K562 (cell line): ENCODE measurements at regions not wholly inside any gene's neighbourhood (a gene's known extent, or its start where the extent isn't known, plus 50 kb on each side); places are given as distances from the start of the nearest gene placed in this dataset.

Experiments used
- ATAC-seq: fragments of 200-7000 bp; cut with Tn5 transposase; 3 replicates; pipeline ENCODE4 v1.9.1; 2020; ENCODE audit warnings: moderate library complexity
- BruUV-seq: library from RNA; stranded (reverse); fragments of 400-500 nt; replicated peaks from 2 replicates; lab custom pipeline; 2021; lab: Mats Ljungman, UMichigan
- CTCF ChIA-PET: fragments of 300-600 bp; formaldehyde crosslinking; extraction: SDS; loops from one replicate; lab custom pipeline; 2021; ENCODE audit warnings: low intra/inter-chr PET ratio; lab: Yijun Ruan, JAX
- POLR2A ChIA-PET: fragments of 300-600, 350-650 bp; sonication (Branson Sonifier 250); formaldehyde crosslinking; extraction: SDS; loops from one replicate; lab custom pipeline; 2021; ENCODE audit warnings: antibody characterized with exemption, inconsistent platforms; lab: Yijun Ruan, JAX
- DNase-seq, 4 experiments: peaks; one replicate each; pipeline versions ENCODE4 v3.0.0 to v3.0.0-alpha.2; 2011 to 2018; ENCODE audit warnings: low spot score in 3 of 4, mixed read lengths in 3 of 4; ENCODE audit errors: extremely low read depth in 1 of 4
- FAIRE-seq: peaks from 2 replicates; lab custom pipeline; 2011; peaks lifted over from hg19 to GRCh38; lab: Jason Lieb, UNC
- H2AFZ ChIP-seq: 2 replicates; pipeline ENCODE4 v1.6.0; 2011; ENCODE audit warnings: low read depth, low read length, control low read depth, inconsistent platforms
- H3K27ac ChIP-seq: fragments of 200-600 bp; 3 replicates; pipeline ENCODE4 v1.8.0; 2011; ENCODE audit warnings: low read depth, mild to moderate bottlenecking, control low read depth, inconsistent platforms, low read length, moderate library complexity, mixed read lengths; ENCODE audit errors: extremely low read depth
- H3K27me3 ChIP-seq, 2 experiments: fragments of 300-600 bp in 1 of 2; 2 replicates in 1 of 2; 3 replicates in 1 of 2; pipeline versions ENCODE4 v1.6.0 to v1.8.0; 2011; ENCODE audit warnings: inconsistent platforms in 2 of 2, low read length in 2 of 2, mild to moderate bottlenecking in 1 of 2, mixed read lengths in 1 of 2, moderate library complexity in 1 of 2; ENCODE audit not compliant: control insufficient read depth in 2 of 2, insufficient read depth in 2 of 2
- H3K36me3 ChIP-seq: fragments of 300-600 bp; 3 replicates; pipeline ENCODE4 v1.8.0; 2011; ENCODE audit warnings: mild to moderate bottlenecking, low read length, inconsistent platforms; ENCODE audit not compliant: control insufficient read depth, insufficient read depth
- H3K4me1 ChIP-seq, 2 experiments: fragments of 200-600 bp in 1 of 2; replicated peaks in 1 of 2; 2 replicates in 1 of 2; 3 replicates in 1 of 2; pipeline versions ENCODE4 v1.5.1 to v1.8.0; 2011; ENCODE audit warnings: inconsistent platforms in 2 of 2, low read length in 2 of 2, mild to moderate bottlenecking in 1 of 2, mixed read lengths in 1 of 2, moderate library complexity in 1 of 2; ENCODE audit not compliant: control insufficient read depth in 2 of 2, insufficient read depth in 2 of 2
- H3K4me2 ChIP-seq: 2 replicates; pipeline ENCODE4 v1.6.1; 2011; ENCODE audit warnings: low read length, control low read depth, inconsistent platforms, mixed read lengths; ENCODE audit not compliant: insufficient read depth
- H3K4me3 ChIP-seq: fragments of 200-600 bp; sonication (generic), shearing (Covaris generic); 2 replicates; pipeline ENCODE4 v1.5.1; 2016; ENCODE audit warnings: control low read depth, inconsistent platforms
- H3K79me2 ChIP-seq: fragments of 200-600 bp; 3 replicates; pipeline ENCODE4 v1.8.0; 2011; ENCODE audit warnings: low read length, inconsistent platforms; ENCODE audit not compliant: control insufficient read depth, insufficient read depth
- H3K9ac ChIP-seq, 2 experiments: 2 replicates each; pipeline versions ENCODE4 v1.6.0 to v1.6.1; 2011; ENCODE audit warnings: low read depth in 2 of 2, low read length in 2 of 2, control low read depth in 1 of 2, inconsistent platforms in 1 of 2, mild to moderate bottlenecking in 1 of 2, mixed read lengths in 1 of 2; ENCODE audit not compliant: insufficient read depth in 1 of 2
- H3K9me1 ChIP-seq: one replicate; pipeline ENCODE4 v1.6.0; 2011; ENCODE audit warnings: inconsistent platforms, mild to moderate bottlenecking, low read length, moderate library complexity; ENCODE audit not compliant: control insufficient read depth, insufficient read depth
- H3K9me3 ChIP-seq: replicated peaks from 2 replicates; pipeline ENCODE4 v1.5.1; 2011; ENCODE audit warnings: low read depth, low read length, inconsistent platforms; ENCODE audit not compliant: control insufficient read depth, insufficient read depth
- H4K20me1 ChIP-seq: replicated peaks from 2 replicates; pipeline ENCODE4 v1.6.1; 2011; ENCODE audit warnings: low read length, inconsistent platforms, mixed read lengths; ENCODE audit not compliant: control insufficient read depth, insufficient read depth
- CHD2 ChIP-seq: IDR thresholded peaks from 2 replicates; pipeline ENCODE4 v1.6.1; 2011; ENCODE audit warnings: low read depth, low read length
- MEIS2 ChIP-seq: fragments of 450-650 bp; IDR thresholded peaks from 2 replicates; pipeline ENCODE4 v1.6.1; 2014; ENCODE audit warnings: mild to moderate bottlenecking; ENCODE audit not compliant: partially characterized antibody
- PKNOX1 ChIP-seq: fragments of 450-650 bp; IDR thresholded peaks from 2 replicates; pipeline ENCODE4 v1.6.1; 2016
- ZNF282 ChIP-seq: sonication (generic); formaldehyde crosslinking; IDR thresholded peaks from 2 replicates; pipeline ENCODE4 v1.8.1; 2023; ENCODE audit warnings: missing genetic modification reagents
- WGBS: fragments of 100-300 bp; shearing (Covaris generic); methylation state at CpG from one replicate; pipeline ENCODE4 v1.1.6; 2016; ENCODE audit warnings: low coverage, mixed read lengths; ENCODE audit not compliant: insufficient coverage; ENCODE audit errors: missing lambda C conversion rate; 5-methylcytosine and 5-hydroxymethylcytosine counted together
- in situ Hi-C: fragments of 300-500 bp; cut with MboI; formaldehyde crosslinking; loops from 4 replicates; pipeline ENCODE4 v1.15.0; 2018; ENCODE audit warnings: inconsistent platforms, mixed read lengths
- intact Hi-C: fragments of 100-400 bp; cut with micrococcal nuclease; formaldehyde crosslinking; loops from 2 replicates; pipeline ENCODE4 v1.14.2; 2022
- TF ChIP-seq, protein P1 (sequence below), 2 experiments: IDR thresholded peaks in 1 of 2; conservative IDR thresholded peaks in 1 of 2; 2 replicates each; pipeline ENCODE4 v1.6.1; 2016; ENCODE audit warnings: low read depth in 2 of 2, mild to moderate bottlenecking in 1 of 2, missing compliant biosample characterization in 1 of 2, missing genetic modification characterization in 1 of 2, moderate library complexity in 1 of 2
- TF ChIP-seq, protein P2 (sequence below), 2 experiments: fragments of 450-650 bp; formaldehyde crosslinking in 1 of 2; IDR thresholded peaks; 2 replicates each; pipeline versions ENCODE4 v1.4.0 to v1.6.1; 2014 to 2020; ENCODE audit warnings: mild to moderate bottlenecking in 2 of 2, borderline replicate concordance in 1 of 2, low read depth in 1 of 2

- 0% methylated on average over 1 of the region's 1 CpG for WGBS
- Histone ChIP-seq H3K27ac (no peak overlapping the region), H3K79me2 (no peaks in the 10 kb centered on the region), H4K20me1 (no peaks in the 10 kb centered on the region), H3K9me3 (no peaks in the 10 kb centered on the region), H2AFZ (no peak overlapping the region)
- intact Hi-C loops: no loop called here
- ATAC-seq (no peak), DNase-seq (no peak)
- in situ Hi-C loops: no loop called here
- BruUV-seq: no TSS peak
- TF ChIP-seq, protein P1, sequence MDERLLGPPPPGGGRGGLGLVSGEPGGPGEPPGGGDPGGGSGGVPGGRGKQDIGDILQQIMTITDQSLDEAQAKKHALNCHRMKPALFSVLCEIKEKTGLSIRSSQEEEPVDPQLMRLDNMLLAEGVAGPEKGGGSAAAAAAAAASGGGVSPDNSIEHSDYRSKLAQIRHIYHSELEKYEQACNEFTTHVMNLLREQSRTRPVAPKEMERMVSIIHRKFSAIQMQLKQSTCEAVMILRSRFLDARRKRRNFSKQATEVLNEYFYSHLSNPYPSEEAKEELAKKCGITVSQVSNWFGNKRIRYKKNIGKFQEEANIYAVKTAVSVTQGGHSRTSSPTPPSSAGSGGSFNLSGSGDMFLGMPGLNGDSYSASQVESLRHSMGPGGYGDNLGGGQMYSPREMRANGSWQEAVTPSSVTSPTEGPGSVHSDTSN (CRISPR knock-in tag; IDR thresholded peaks at IDR 0.05; ENCODE audit: low read depth): no peak
- TF ChIP-seq, protein P1 (tag; conservative IDR thresholded peaks at IDR 0.05; ENCODE audit: low read depth): peak; percentile 48; the same call in 1 of the 2 replicates
- TF ChIP-seq ZNF282 (CRISPR knock-in tag): no peak
- no peak for TF ChIP-seq CHD2
- TF ChIP-seq PKNOX1: 0 out of 2 replicates have a peak, but pooled peaks have one; percentile 11
- TF ChIP-seq MEIS2: peak; percentile 37
- TF ChIP-seq, protein P2, sequence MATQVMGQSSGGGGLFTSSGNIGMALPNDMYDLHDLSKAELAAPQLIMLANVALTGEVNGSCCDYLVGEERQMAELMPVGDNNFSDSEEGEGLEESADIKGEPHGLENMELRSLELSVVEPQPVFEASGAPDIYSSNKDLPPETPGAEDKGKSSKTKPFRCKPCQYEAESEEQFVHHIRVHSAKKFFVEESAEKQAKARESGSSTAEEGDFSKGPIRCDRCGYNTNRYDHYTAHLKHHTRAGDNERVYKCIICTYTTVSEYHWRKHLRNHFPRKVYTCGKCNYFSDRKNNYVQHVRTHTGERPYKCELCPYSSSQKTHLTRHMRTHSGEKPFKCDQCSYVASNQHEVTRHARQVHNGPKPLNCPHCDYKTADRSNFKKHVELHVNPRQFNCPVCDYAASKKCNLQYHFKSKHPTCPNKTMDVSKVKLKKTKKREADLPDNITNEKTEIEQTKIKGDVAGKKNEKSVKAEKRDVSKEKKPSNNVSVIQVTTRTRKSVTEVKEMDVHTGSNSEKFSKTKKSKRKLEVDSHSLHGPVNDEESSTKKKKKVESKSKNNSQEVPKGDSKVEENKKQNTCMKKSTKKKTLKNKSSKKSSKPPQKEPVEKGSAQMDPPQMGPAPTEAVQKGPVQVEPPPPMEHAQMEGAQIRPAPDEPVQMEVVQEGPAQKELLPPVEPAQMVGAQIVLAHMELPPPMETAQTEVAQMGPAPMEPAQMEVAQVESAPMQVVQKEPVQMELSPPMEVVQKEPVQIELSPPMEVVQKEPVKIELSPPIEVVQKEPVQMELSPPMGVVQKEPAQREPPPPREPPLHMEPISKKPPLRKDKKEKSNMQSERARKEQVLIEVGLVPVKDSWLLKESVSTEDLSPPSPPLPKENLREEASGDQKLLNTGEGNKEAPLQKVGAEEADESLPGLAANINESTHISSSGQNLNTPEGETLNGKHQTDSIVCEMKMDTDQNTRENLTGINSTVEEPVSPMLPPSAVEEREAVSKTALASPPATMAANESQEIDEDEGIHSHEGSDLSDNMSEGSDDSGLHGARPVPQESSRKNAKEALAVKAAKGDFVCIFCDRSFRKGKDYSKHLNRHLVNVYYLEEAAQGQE (IDR thresholded peaks at IDR 0.05; ENCODE audit: borderline replicate concordance): 0 out of 2 replicates have a peak, but pooled peaks have one; percentile 6
- TF ChIP-seq, protein P2 (CRISPR knock-in tag; IDR thresholded peaks at IDR 0.05; ENCODE audit: low read depth): no peak
- TF ChIP-seq, all 486 proteins: peak for 4
- Histone ChIP-seq H3K9me1 (no peaks in the 10 kb centered on the region), H3K36me3 (no peaks in the 10 kb centered on the region), H3K9ac (no peak overlapping the region), H3K4me2 (no peak overlapping the region), H3K4me1 (no peaks in the 10 kb centered on the region), H3K27me3 (no peaks in the 10 kb centered on the region), H3K4me3 (no peak overlapping the region)
- CTCF ChIA-PET: no interaction called here
- POLR2A ChIA-PET: no interaction called here
- FAIRE-seq: no peak
Measured at GRCh38 chr2:63719052-63719451, 122.6 kb upstream of the UGP2 start.
